ENCODE measurements at regions not wholly inside any gene's neighbourhood (a gene's known extent, or its start where the extent isn't known, plus 50 kb on each side); places are given as distances from the start of the nearest gene placed in this dataset.

- DNase-seq, result no peak
These were observed 107.6 kb upstream of the SPRY4 start for GRCh38 chr5:142432369-142432863.

- no peak for DNase-seq
These were observed 104.1 kb upstream of the SPRY4 start for GRCh38 chr5:142428773-142429473.

GRCh38 chr5:142428036-142428772, 103.4 kb upstream of the SPRY4 start:
- DNase-seq, result no peak

GRCh38 chr5:142427529-142427928, 102.7 kb upstream of the SPRY4 start:
- no peak for DNase-seq

GRCh38 chr5:142427015-142427364, 102.2 kb upstream of the SPRY4 start:
- DNase-seq, result no peak

- no peak for DNase-seq
These were observed 101.6 kb upstream of the SPRY4 start for GRCh38 chr5:142426129-142427014.

GRCh38 chr5:142425286-142426065, 100.7 kb upstream of the SPRY4 start:
- no peak for DNase-seq

GRCh38 chr5:142422429-142422828, 97.6 kb upstream of the SPRY4 start:
- DNase-seq, result no peak

- no peak for DNase-seq
These were observed 97.0 kb upstream of the SPRY4 start for GRCh38 chr5:142421621-142422397.

- DNase-seq, result no peak
These were observed 96.4 kb upstream of the SPRY4 start for GRCh38 chr5:142421228-142421617.

GRCh38 chr5:142420561-142421227, 95.9 kb upstream of the SPRY4 start:
- no peak for DNase-seq

GRCh38 chr5:142412581-142412980, 87.8 kb upstream of the SPRY4 start:
- no peak for DNase-seq

GRCh38 chr5:142411656-142412425, 87.0 kb upstream of the SPRY4 start:
- no peak for DNase-seq

GRCh38 chr5:142411103-142411502, 86.3 kb upstream of the SPRY4 start:
- DNase-seq, result no peak

- DNase-seq, result no peak
These were observed 84.2 kb upstream of the SPRY4 start for GRCh38 chr5:142408981-142409481.

- DNase-seq, result no peak
These were observed 83.7 kb upstream of the SPRY4 start for GRCh38 chr5:142408536-142408935.

GRCh38 chr5:142405814-142406395, 81.1 kb upstream of the SPRY4 start:
- DNase-seq, result no peak

GRCh38 chr5:142405023-142405422, 80.2 kb upstream of the SPRY4 start:
- no peak for DNase-seq

GRCh38 chr5:142404046-142404477, 79.2 kb upstream of the SPRY4 start:
- no peak for DNase-seq

GRCh38 chr5:142403583-142403982, 78.8 kb upstream of the SPRY4 start:
- DNase-seq, result no peak
